ENCODE measurements at regions not wholly inside any gene's neighbourhood (a gene's known extent, or its start where the extent isn't known, plus 50 kb on each side); places are given as distances from the start of the nearest gene placed in this dataset.

DNA sequence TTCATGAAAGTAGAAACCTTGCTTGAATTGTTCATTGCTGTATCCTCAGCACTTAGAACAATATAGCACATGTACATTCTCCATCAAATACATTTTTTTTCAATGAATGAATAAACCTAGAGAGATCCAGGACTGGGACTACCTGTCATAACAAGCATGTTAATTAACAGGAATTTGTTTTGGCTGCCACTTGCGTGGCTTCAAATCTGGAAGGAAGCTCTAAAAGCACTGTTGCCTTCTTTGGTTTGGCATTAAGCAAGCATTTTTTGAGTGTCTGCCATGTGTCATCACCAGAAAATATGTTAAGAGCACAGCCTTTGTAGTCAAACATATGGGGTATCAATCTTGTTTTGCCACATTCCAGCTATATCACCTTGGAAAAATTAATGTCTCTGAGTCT is 131.9 kb upstream of the BACH2 start:
- no peak overlapping the region for H2AFZ ChIP-seq (ENCODE audit: insufficient read depth, low read depth, low read length, poor library complexity, severe bottlenecking)
- TF ChIP-seq, protein P1, sequence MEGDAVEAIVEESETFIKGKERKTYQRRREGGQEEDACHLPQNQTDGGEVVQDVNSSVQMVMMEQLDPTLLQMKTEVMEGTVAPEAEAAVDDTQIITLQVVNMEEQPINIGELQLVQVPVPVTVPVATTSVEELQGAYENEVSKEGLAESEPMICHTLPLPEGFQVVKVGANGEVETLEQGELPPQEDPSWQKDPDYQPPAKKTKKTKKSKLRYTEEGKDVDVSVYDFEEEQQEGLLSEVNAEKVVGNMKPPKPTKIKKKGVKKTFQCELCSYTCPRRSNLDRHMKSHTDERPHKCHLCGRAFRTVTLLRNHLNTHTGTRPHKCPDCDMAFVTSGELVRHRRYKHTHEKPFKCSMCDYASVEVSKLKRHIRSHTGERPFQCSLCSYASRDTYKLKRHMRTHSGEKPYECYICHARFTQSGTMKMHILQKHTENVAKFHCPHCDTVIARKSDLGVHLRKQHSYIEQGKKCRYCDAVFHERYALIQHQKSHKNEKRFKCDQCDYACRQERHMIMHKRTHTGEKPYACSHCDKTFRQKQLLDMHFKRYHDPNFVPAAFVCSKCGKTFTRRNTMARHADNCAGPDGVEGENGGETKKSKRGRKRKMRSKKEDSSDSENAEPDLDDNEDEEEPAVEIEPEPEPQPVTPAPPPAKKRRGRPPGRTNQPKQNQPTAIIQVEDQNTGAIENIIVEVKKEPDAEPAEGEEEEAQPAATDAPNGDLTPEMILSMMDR (IDR thresholded peaks at IDR 0.05) = no peak
- TF ChIP-seq EZH2 (IDR thresholded peaks at IDR 0.05; ENCODE audit: borderline replicate concordance, insufficient read depth, low read depth, low read length, poor library complexity, severe bottlenecking) = no peak
- ATAC-seq (ENCODE audit: low read depth) (no peak), DNase-seq (no peak)
- Mint-ChIP-seq H3K9me3 (ENCODE audit: insufficient read depth) (peaks cover 14% of the 10 kb centered on the region), H3K27ac (no peak overlapping the region), H3K4me3 (no peak overlapping the region), H3K4me1 (peaks cover 15% of the 10 kb centered on the region), H3K27me3 (peaks cover 3% of the 10 kb centered on the region)
- H3K9ac ChIP-seq (ENCODE audit: low read length) = no peak overlapping the region
- no peak overlapping the region for H3K4me2 ChIP-seq (replicated peaks; ENCODE audit: low read depth, low read length, poor library complexity, severe bottlenecking)
- WGBS (ENCODE audit: insufficient coverage) = 100% methylated on average over 1 of the region's 1 CpG
- POLR2A ChIA-PET = no interaction called here
- no peak overlapping the region for H3K4me3 ChIP-seq (ENCODE audit: control extremely low read depth in 1 of 5, extremely low read depth in 1 of 5, insufficient read depth in 1 of 5, low read depth in 2 of 5, low read length in 4 of 5)
- peaks cover 4 to 31% (median 4%) of the 10 kb centered on the region in 3 donors for H3K9me3 ChIP-seq (ENCODE audit: control extremely low read depth in 1 of 3, control insufficient read depth in 2 of 3, insufficient read depth in 1 of 3, low read length in 2 of 3)
- no peaks in the 10 kb centered on the region for H4K20me1 ChIP-seq (ENCODE audit: control insufficient read depth, insufficient read depth, low read length, poor library complexity, severe bottlenecking)
- H3K27ac ChIP-seq (ENCODE audit: low read length in 2 of 2) = no peak overlapping the region
- intact Hi-C loops (cut with micrococcal nuclease) = loop anchor here (5.0 kb wide), 2 partner anchors 36 to 49 kb away; no protein-coding TSS in a partner anchor
- peaks cover 12 to 14% of the 10 kb centered on the region in 2 donors for H3K4me1 ChIP-seq (ENCODE audit: control insufficient read depth in 2 of 2, insufficient read depth in 2 of 2, low read length in 2 of 2)
- CTCF ChIA-PET = no interaction called here
- no peaks in the 10 kb centered on the region for H3K36me3 ChIP-seq (replicated peaks in 1 of 2; ENCODE audit: control extremely low read depth in 1 of 2, control insufficient read depth in 1 of 2, extremely low read depth in 1 of 2, insufficient read depth in 2 of 2, low read length in 1 of 2)
- peaks cover 4% of the 10 kb centered on the region for H3K79me2 ChIP-seq (ENCODE audit: control insufficient read depth, insufficient read depth, low read length)
- no peaks in the 10 kb centered on the region for H3K27me3 ChIP-seq (replicated peaks in 1 of 4; ENCODE audit: control extremely low read depth in 1 of 4, control insufficient read depth in 3 of 4, insufficient read depth in 4 of 4, low read length in 3 of 4)

DNA sequence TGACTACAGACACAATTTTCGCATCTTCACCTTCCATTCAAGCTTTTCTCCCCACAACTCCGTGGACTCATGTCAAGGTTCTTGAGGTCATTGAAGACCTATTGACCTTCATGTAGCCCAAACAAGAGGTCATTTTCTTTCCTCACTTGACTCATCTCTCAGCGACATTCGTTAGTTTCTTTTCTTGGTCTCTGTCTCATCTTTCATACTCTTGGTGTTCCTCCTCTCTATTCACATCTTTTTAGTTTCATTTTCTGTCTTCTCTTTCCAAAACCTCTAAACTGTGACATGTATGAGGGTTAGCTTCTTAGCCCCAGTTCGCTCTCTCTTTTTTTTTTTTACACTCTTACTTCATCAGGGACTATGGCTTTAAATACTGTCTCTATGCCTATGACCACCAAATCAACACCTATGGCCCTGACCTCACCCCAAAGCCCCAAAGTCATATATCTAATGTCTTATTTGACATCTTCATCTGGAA is 128.6 kb upstream of the BACH2 start:
- Mint-ChIP-seq H3K4me1 (peaks cover 17% of the 10 kb centered on the region), H3K27me3 (no peaks in the 10 kb centered on the region), H3K27ac (peak overlapping the region; percentile 70), H3K4me3 (peak overlapping the region; percentile 76), H3K9me3 (ENCODE audit: insufficient read depth) (peaks cover 8% of the 10 kb centered on the region)
- ATAC-seq (ENCODE audit: low read depth) (peak; percentile 91), DNase-seq (peak; percentile 58)
- peak overlapping the region; percentile 54 for H3K9ac ChIP-seq (ENCODE audit: low read length)
- H3K9me3 ChIP-seq (ENCODE audit: control extremely low read depth in 1 of 3, control insufficient read depth in 2 of 3, insufficient read depth in 1 of 3, low read length in 2 of 3) = peaks cover 0 to 17% (median 4%) of the 10 kb centered on the region in 3 donors
- H3K79me2 ChIP-seq (ENCODE audit: control insufficient read depth, insufficient read depth, low read length) = peaks cover 4% of the 10 kb centered on the region
- peaks cover 12 to 14% of the 10 kb centered on the region in 2 donors for H3K4me1 ChIP-seq (ENCODE audit: control insufficient read depth in 2 of 2, insufficient read depth in 2 of 2, low read length in 2 of 2)
- H3K27ac ChIP-seq (ENCODE audit: low read length in 2 of 2) = peak overlapping the region; percentile 42 to 78
- no peak for TF ChIP-seq EZH2 (IDR thresholded peaks at IDR 0.05; ENCODE audit: borderline replicate concordance, insufficient read depth, low read depth, low read length, poor library complexity, severe bottlenecking)
- TF ChIP-seq, protein P1 (IDR thresholded peaks at IDR 0.05) = no peak
- H3K36me3 ChIP-seq (replicated peaks in 1 of 2; ENCODE audit: control extremely low read depth in 1 of 2, control insufficient read depth in 1 of 2, extremely low read depth in 1 of 2, insufficient read depth in 2 of 2, low read length in 1 of 2) = no peaks in the 10 kb centered on the region
- 40% methylated on average over 5 of the region's 5 CpGs for WGBS (ENCODE audit: insufficient coverage)
- H3K4me2 ChIP-seq (replicated peaks; ENCODE audit: low read depth, low read length, poor library complexity, severe bottlenecking) = peak overlapping the region; percentile 75
- no peaks in the 10 kb centered on the region for H3K27me3 ChIP-seq (replicated peaks in 1 of 4; ENCODE audit: control extremely low read depth in 1 of 4, control insufficient read depth in 3 of 4, insufficient read depth in 4 of 4, low read length in 3 of 4)
- intact Hi-C loops (cut with micrococcal nuclease) = loop anchor here (5.0 kb wide), 2 partner anchors 33 to 52 kb away; no protein-coding TSS in a partner anchor
- ChIA-PET POLR2A (interaction anchor here (0.6 kb wide), 1 partner anchor 29 kb away, joined by 3 read pairs; no protein-coding TSS in a partner anchor), CTCF (interaction anchor here (1.1 to 2.9 kb wide), 4 partner anchors 32 to 480 kb away, joined by 3 to 11 read pairs (median 4); no protein-coding TSS in a partner anchor)
- peak overlapping the region in 3 of 5 experiments; percentile 33 to 54 (median 38) for H3K4me3 ChIP-seq (ENCODE audit: control extremely low read depth in 1 of 5, extremely low read depth in 1 of 5, insufficient read depth in 1 of 5, low read depth in 2 of 5, low read length in 4 of 5)
- no peaks in the 10 kb centered on the region for H4K20me1 ChIP-seq (ENCODE audit: control insufficient read depth, insufficient read depth, low read length, poor library complexity, severe bottlenecking)
- H2AFZ ChIP-seq (ENCODE audit: insufficient read depth, low read depth, low read length, poor library complexity, severe bottlenecking) = peak overlapping the region; percentile 76

Data from B cell (primary cell).